Fibroblast of peridontal ligament (primary cell): ENCODE measurements at regions not wholly inside any gene's neighbourhood (a gene's known extent, or its start where the extent isn't known, plus 50 kb on each side); places are given as distances from the start of the nearest gene placed in this dataset.

ENCODE experiments used
- DNase-seq: peaks from one replicate; pipeline ENCODE4 v3.0.0-alpha.2; 2010; ENCODE audit errors: extremely low read depth

- DNase-seq = no peak
These were observed 1252.3 kb upstream of the TENM3 start for GRCh38 chr4:180990931-180991330.

- no peak for DNase-seq
These were observed 1249.9 kb upstream of the TENM3 start for GRCh38 chr4:180993244-180993836.

GRCh38 chr4:180994722-180995121 is 1248.5 kb upstream of the TENM3 start:
- no peak for DNase-seq

- DNase-seq = peak; percentile 43
These were observed 1244.0 kb upstream of the TENM3 start for GRCh38 chr4:180999217-180999616.

GRCh38 chr4:181004056-181004455 is 1239.1 kb upstream of the TENM3 start:
- DNase-seq = peak; percentile 73

GRCh38 chr4:181006499-181007260 is 1236.5 kb upstream of the TENM3 start:
- peak; percentile 50 for DNase-seq

GRCh38 chr4:181007751-181008150 is 1235.5 kb upstream of the TENM3 start:
- DNase-seq = peak; percentile 59

- peak; percentile 59 for DNase-seq
These were observed 1235.0 kb upstream of the TENM3 start for GRCh38 chr4:181008164-181008563.

GRCh38 chr4:181013162-181013561 is 1230.0 kb upstream of the TENM3 start:
- DNase-seq = no peak

GRCh38 chr4:181017038-181017437 is 1226.2 kb upstream of the TENM3 start:
- DNase-seq = no peak

- no peak for DNase-seq
These were observed 1224.7 kb upstream of the TENM3 start for GRCh38 chr4:181018472-181018871.

- no peak for DNase-seq
These were observed 1224.3 kb upstream of the TENM3 start for GRCh38 chr4:181018913-181019312.

- no peak for DNase-seq
These were observed 1222.7 kb upstream of the TENM3 start for GRCh38 chr4:181020456-181020855.

- no peak for DNase-seq
These were observed 1222.0 kb upstream of the TENM3 start for GRCh38 chr4:181021213-181021612.

- peak; percentile 98 for DNase-seq
These were observed 1212.9 kb upstream of the TENM3 start for GRCh38 chr4:181030135-181030921.

GRCh38 chr4:181030961-181031360 is 1212.2 kb upstream of the TENM3 start:
- peak; percentile 92 for DNase-seq

- DNase-seq = no peak
These were observed 1199.7 kb upstream of the TENM3 start for GRCh38 chr4:181043486-181043885.

GRCh38 chr4:181046809-181047208 is 1196.4 kb upstream of the TENM3 start:
- DNase-seq = no peak

- DNase-seq = no peak
These were observed 1191.3 kb upstream of the TENM3 start for GRCh38 chr4:181051931-181052330.

- DNase-seq = no peak
These were observed 1181.4 kb upstream of the TENM3 start for GRCh38 chr4:181061787-181062186.

GRCh38 chr4:181063212-181063611 is 1180.0 kb upstream of the TENM3 start:
- DNase-seq = no peak

GRCh38 chr4:181077341-181077740 is 1165.9 kb upstream of the TENM3 start:
- DNase-seq = peak; percentile 84

GRCh38 chr4:181078196-181078595 is 1165.0 kb upstream of the TENM3 start:
- DNase-seq = peak; percentile 72
